C4-2B (cell line): ENCODE measurements at regions not wholly inside any gene's neighbourhood (a gene's known extent, or its start where the extent isn't known, plus 50 kb on each side); places are given as distances from the start of the nearest gene placed in this dataset.

Source experiments
- ZFX ChIP-seq: fragments of 450-650 bp; IDR thresholded peaks from 2 replicates; pipeline ENCODE4 v1.6.1; 2017
- TF ChIP-seq, protein P1 (sequence below): fragments of 450-650 bp; conservative IDR thresholded peaks from 2 replicates; pipeline ENCODE4 v1.5.1; 2017; ENCODE audit warnings: mild to moderate bottlenecking

DNA sequence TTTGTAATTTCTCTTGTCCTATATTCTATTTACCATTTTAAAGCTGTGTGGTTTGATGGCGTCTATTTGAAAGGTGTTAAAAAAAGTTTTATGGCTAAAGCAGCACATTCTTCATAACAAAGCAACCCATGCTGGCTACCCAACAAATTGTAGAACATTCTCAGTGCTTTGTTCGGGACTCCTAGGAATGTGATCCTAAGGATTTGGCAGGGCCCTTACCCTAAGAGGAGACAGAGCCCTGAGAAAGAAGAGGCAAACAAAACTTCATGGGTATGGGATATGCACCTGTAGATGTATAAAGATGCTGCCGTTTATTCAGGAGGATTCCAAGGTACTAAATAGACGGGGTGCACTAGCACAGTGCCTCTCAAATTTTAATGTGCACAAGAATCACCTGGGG lies 370.8 kb upstream of the DIPK2B start:
- TF ChIP-seq, protein P1, sequence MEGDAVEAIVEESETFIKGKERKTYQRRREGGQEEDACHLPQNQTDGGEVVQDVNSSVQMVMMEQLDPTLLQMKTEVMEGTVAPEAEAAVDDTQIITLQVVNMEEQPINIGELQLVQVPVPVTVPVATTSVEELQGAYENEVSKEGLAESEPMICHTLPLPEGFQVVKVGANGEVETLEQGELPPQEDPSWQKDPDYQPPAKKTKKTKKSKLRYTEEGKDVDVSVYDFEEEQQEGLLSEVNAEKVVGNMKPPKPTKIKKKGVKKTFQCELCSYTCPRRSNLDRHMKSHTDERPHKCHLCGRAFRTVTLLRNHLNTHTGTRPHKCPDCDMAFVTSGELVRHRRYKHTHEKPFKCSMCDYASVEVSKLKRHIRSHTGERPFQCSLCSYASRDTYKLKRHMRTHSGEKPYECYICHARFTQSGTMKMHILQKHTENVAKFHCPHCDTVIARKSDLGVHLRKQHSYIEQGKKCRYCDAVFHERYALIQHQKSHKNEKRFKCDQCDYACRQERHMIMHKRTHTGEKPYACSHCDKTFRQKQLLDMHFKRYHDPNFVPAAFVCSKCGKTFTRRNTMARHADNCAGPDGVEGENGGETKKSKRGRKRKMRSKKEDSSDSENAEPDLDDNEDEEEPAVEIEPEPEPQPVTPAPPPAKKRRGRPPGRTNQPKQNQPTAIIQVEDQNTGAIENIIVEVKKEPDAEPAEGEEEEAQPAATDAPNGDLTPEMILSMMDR, result no peak
- TF ChIP-seq ZFX, result no peak
